GM19324 (cell line): ENCODE measurements at regions not wholly inside any gene's neighbourhood (a gene's known extent, or its start where the extent isn't known, plus 50 kb on each side); places are given as distances from the start of the nearest gene placed in this dataset.

Experiments
- ATAC-seq: cut with Tn5 transposase; IDR thresholded peaks from one replicate; pipeline ENCODE4 v1.9.1; 2021; ENCODE audit warnings: mild to moderate bottlenecking, moderate library complexity; ENCODE audit not compliant: unreplicated experiment, low FRiP score

GRCh38 chr4:153075836-153076518 is 128.3 kb upstream of the TRIM2 start:
- no peak for ATAC-seq

- no peak for ATAC-seq
Observed at GRCh38 chr4:153076861-153077260, 127.4 kb upstream of the TRIM2 start.

- no peak for ATAC-seq
Observed at GRCh38 chr4:153079857-153080391, 124.3 kb upstream of the TRIM2 start.

- no peak for ATAC-seq
Observed at GRCh38 chr4:153081006-153081580, 123.2 kb upstream of the TRIM2 start.

GRCh38 chr4:153081693-153082092 is 122.5 kb upstream of the TRIM2 start:
- no peak for ATAC-seq

- ATAC-seq: peak; percentile 48
Observed at GRCh38 chr4:153082322-153083301, 121.6 kb upstream of the TRIM2 start.

- no peak for ATAC-seq
Observed at GRCh38 chr4:153083447-153083947, 120.7 kb upstream of the TRIM2 start.

GRCh38 chr4:153084224-153084979 is 119.8 kb upstream of the TRIM2 start:
- no peak for ATAC-seq

GRCh38 chr4:153084980-153085630 is 119.1 kb upstream of the TRIM2 start:
- ATAC-seq: peak; percentile 45

GRCh38 chr4:153087671-153088194 is 116.5 kb upstream of the TRIM2 start:
- ATAC-seq: no peak

GRCh38 chr4:153089742-153090141 is 114.5 kb upstream of the TRIM2 start:
- no peak for ATAC-seq

GRCh38 chr4:153090181-153090580 is 114.1 kb upstream of the TRIM2 start:
- no peak for ATAC-seq

- ATAC-seq: no peak
Observed at GRCh38 chr4:153090670-153091385, 113.4 kb upstream of the TRIM2 start.

GRCh38 chr4:153093396-153093795 is 110.8 kb upstream of the TRIM2 start:
- ATAC-seq: no peak

- ATAC-seq: no peak
Observed at GRCh38 chr4:153093802-153094201, 110.4 kb upstream of the TRIM2 start.

- ATAC-seq: no peak
Observed at GRCh38 chr4:153094435-153094834, 109.8 kb upstream of the TRIM2 start.

GRCh38 chr4:153095448-153096204 is 108.6 kb upstream of the TRIM2 start:
- no peak for ATAC-seq

GRCh38 chr4:153096344-153096743 is 107.9 kb upstream of the TRIM2 start:
- ATAC-seq: no peak
